ENCODE measurements at regions not wholly inside any gene's neighbourhood (a gene's known extent, or its start where the extent isn't known, plus 50 kb on each side); places are given as distances from the start of the nearest gene placed in this dataset.

GRCh38 chr4:54929459-54929858 lies 195.9 kb downstream of the KDR start:
- no peak for TF ChIP-seq CTCF (IDR thresholded peaks at IDR 0.05)
- no peak for TF ChIP-seq POLR2A (IDR thresholded peaks at IDR 0.05)
- TF ChIP-seq POLR2AphosphoS5 (IDR thresholded peaks at IDR 0.05): no peak

All from suprapubic skin (tissue), 4 donors.